Naive B cell (primary cell): ENCODE measurements at regions not wholly inside any gene's neighbourhood (a gene's known extent, or its start where the extent isn't known, plus 50 kb on each side); places are given as distances from the start of the nearest gene placed in this dataset.
"Not testable (repeated sequence)": the region's sequence is repeated elsewhere in the genome, so short reads cannot be mapped to it uniquely, and the experiment has no call there.

Source experiments
- ATAC-seq, 2 donors: fragments of 150-1000 bp; cut with Tn5 transposase; 2 replicates each; pipeline ENCODE4 v1.10.0; 2021; ENCODE audit warnings: low read depth in 2 of 2, mild to moderate bottlenecking in 2 of 2, moderate library complexity in 2 of 2
- DNase-seq: peaks from one replicate; pipeline ENCODE4 v3.0.0; 2022
- H3K27ac Mint-ChIP-seq, 6 donors: one replicate each; pipeline ENCODE4 v1.8.0; 2020 to 2022; ENCODE audit warnings: mild to moderate bottlenecking in 6 of 6, mixed read lengths in 6 of 6, moderate library complexity in 5 of 6, inconsistent platforms in 2 of 6
- H3K27me3 Mint-ChIP-seq, 3 donors: one replicate each; pipeline ENCODE4 v1.8.0; 2021 to 2022; ENCODE audit warnings: mixed read lengths in 3 of 3, mild to moderate bottlenecking in 1 of 3
- H3K36me3 Mint-ChIP-seq, 2 donors: one replicate each; pipeline ENCODE4 v1.8.0; 2020 to 2022; ENCODE audit warnings: mixed read lengths in 2 of 2, inconsistent platforms in 1 of 2, mild to moderate bottlenecking in 1 of 2
- H3K4me1 Mint-ChIP-seq, 3 donors: one replicate each; pipeline ENCODE4 v1.8.0; 2020 to 2022; ENCODE audit warnings: mixed read lengths in 3 of 3, inconsistent platforms in 1 of 3, mild to moderate bottlenecking in 1 of 3, moderate library complexity in 1 of 3
- H3K4me3 Mint-ChIP-seq, 8 donors: one replicate each; pipeline ENCODE4 v1.8.0; 2020 to 2022; ENCODE audit warnings: mild to moderate bottlenecking in 8 of 8, mixed read lengths in 8 of 8, moderate library complexity in 8 of 8, inconsistent platforms in 2 of 8
- H3K9me3 Mint-ChIP-seq, 7 donors: one replicate each; pipeline ENCODE4 v1.8.0; 2020 to 2022; ENCODE audit warnings: mixed read lengths in 7 of 7, mild to moderate bottlenecking in 5 of 7, inconsistent platforms in 2 of 7, moderate library complexity in 1 of 7

- no peaks in the 10 kb centered on the region for H3K36me3 Mint-ChIP-seq
Measured at GRCh38 chr6:2581011-2581410, 169.7 kb downstream of the MYLK4 start.

GRCh38 chr6:2579804-2580570 is 170.7 kb downstream of the MYLK4 start:
- peaks cover 3 to 12% (median 8%) of the 10 kb centered on the region in 7 donors for H3K9me3 Mint-ChIP-seq
- DNase-seq: no peak
- no peaks in the 10 kb centered on the region for H3K4me1 Mint-ChIP-seq
- no peak overlapping the region for H3K4me3 Mint-ChIP-seq
- H3K27me3 Mint-ChIP-seq: peaks cover 21 to 32% (median 30%) of the 10 kb centered on the region in 3 donors
- peaks cover 0 to 9% of the 10 kb centered on the region in 2 donors for H3K36me3 Mint-ChIP-seq
- ATAC-seq: no peak
- H3K27ac Mint-ChIP-seq: no peak overlapping the region

More at GRCh38 chr6:2581011-2581410, 169.7 kb downstream of the MYLK4 start:
- Mint-ChIP-seq H3K27ac (peak overlapping the region in 1 of 6 donors; percentile 5), H3K4me3 (no peak overlapping the region), H3K27me3 (peaks cover 18 to 28% (median 23%) of the 10 kb centered on the region in 3 donors), H3K4me1 (no peaks in the 10 kb centered on the region), H3K9me3 (peaks cover 0 to 10% (median 3%) of the 10 kb centered on the region in 7 donors)
- DNase-seq (no peak), ATAC-seq (no peak)

GRCh38 chr6:2579241-2579761 is 171.4 kb downstream of the MYLK4 start:
- H3K36me3 Mint-ChIP-seq: peaks cover 0 to 12% of the 10 kb centered on the region in 2 donors
- H3K27me3 Mint-ChIP-seq: peaks cover 21 to 39% (median 37%) of the 10 kb centered on the region in 3 donors
- no peak overlapping the region for H3K4me3 Mint-ChIP-seq
- DNase-seq: no peak
- peaks cover 8 to 15% (median 11%) of the 10 kb centered on the region in 7 donors for H3K9me3 Mint-ChIP-seq
- no peak overlapping the region for H3K27ac Mint-ChIP-seq
- ATAC-seq: no peak
- H3K4me1 Mint-ChIP-seq: no peaks in the 10 kb centered on the region

GRCh38 chr6:2578767-2579166 is 172.0 kb downstream of the MYLK4 start:
- H3K9me3 Mint-ChIP-seq: peaks cover 8 to 20% (median 12%) of the 10 kb centered on the region in 7 donors
- peaks cover 0 to 12% of the 10 kb centered on the region in 2 donors for H3K36me3 Mint-ChIP-seq
- no peak overlapping the region for H3K27ac Mint-ChIP-seq
- no peak overlapping the region for H3K4me3 Mint-ChIP-seq
- DNase-seq (no peak), ATAC-seq (no peak)
- H3K27me3 Mint-ChIP-seq: peaks cover 21 to 39% (median 39%) of the 10 kb centered on the region in 3 donors
- no peaks in the 10 kb centered on the region for H3K4me1 Mint-ChIP-seq

GRCh38 chr6:2576499-2576898 is 174.2 kb downstream of the MYLK4 start:
- DNase-seq (no peak), ATAC-seq (no peak)
- Mint-ChIP-seq H3K4me3 (peak overlapping the region in 1 of 8 donors; percentile 69), H3K4me1 (no peaks in the 10 kb centered on the region), H3K27ac (no peak overlapping the region), H3K27me3 (peaks cover 25 to 48% (median 37%) of the 10 kb centered on the region in 3 donors), H3K9me3 (peaks cover 8 to 32% (median 13%) of the 10 kb centered on the region in 7 donors), H3K36me3 (peaks cover 0 to 12% of the 10 kb centered on the region in 2 donors)

- no peak overlapping the region for H3K4me3 Mint-ChIP-seq
- DNase-seq (no peak), ATAC-seq (no peak)
- no peak overlapping the region for H3K27ac Mint-ChIP-seq
- peaks cover 24 to 43% (median 30%) of the 10 kb centered on the region in 3 donors for H3K27me3 Mint-ChIP-seq
- peaks cover 0 to 12% of the 10 kb centered on the region in 2 donors for H3K36me3 Mint-ChIP-seq
- H3K4me1 Mint-ChIP-seq: no peaks in the 10 kb centered on the region
- peaks cover 8 to 38% (median 16%) of the 10 kb centered on the region in 7 donors for H3K9me3 Mint-ChIP-seq
Measured at GRCh38 chr6:2575236-2575635, 175.5 kb downstream of the MYLK4 start.

- not testable (repeated sequence) for ATAC-seq, H3K4me1 Mint-ChIP-seq, DNase-seq, H3K4me3 Mint-ChIP-seq, H3K36me3 Mint-ChIP-seq, H3K27ac Mint-ChIP-seq
- H3K9me3 Mint-ChIP-seq: peaks cover 4 to 36% (median 12%) of the 10 kb centered on the region in 7 donors
- peaks cover 8 to 19% (median 14%) of the 10 kb centered on the region in 3 donors for H3K27me3 Mint-ChIP-seq
Measured at GRCh38 chr6:2569420-2569819, 181.3 kb downstream of the MYLK4 start.

- DNase-seq (no peak), ATAC-seq (no peak)
- H3K27ac Mint-ChIP-seq: no peak overlapping the region
- no peaks in the 10 kb centered on the region for H3K36me3 Mint-ChIP-seq
- H3K9me3 Mint-ChIP-seq: peaks cover 3 to 18% (median 7%) of the 10 kb centered on the region in 7 donors
- H3K4me1 Mint-ChIP-seq: no peaks in the 10 kb centered on the region
- no peak overlapping the region for H3K4me3 Mint-ChIP-seq
- peaks cover under 1 to 24% (median 13%) of the 10 kb centered on the region in 3 donors for H3K27me3 Mint-ChIP-seq
Measured at GRCh38 chr6:2566048-2566447, 184.7 kb downstream of the MYLK4 start.

- no peak for ATAC-seq
Measured at GRCh38 chr6:2565499-2565898, 185.2 kb downstream of the MYLK4 start.

GRCh38 chr6:2563635-2564034 is 187.1 kb downstream of the MYLK4 start:
- H3K36me3 Mint-ChIP-seq: no peaks in the 10 kb centered on the region
- peaks cover 0 to 2% (median 0%) of the 10 kb centered on the region in 7 donors for H3K9me3 Mint-ChIP-seq
- ATAC-seq (no peak), DNase-seq (no peak)
- H3K4me3 Mint-ChIP-seq: no peak overlapping the region
- no peak overlapping the region for H3K27ac Mint-ChIP-seq
- H3K27me3 Mint-ChIP-seq: peaks cover 0 to 36% (median 18%) of the 10 kb centered on the region in 3 donors
- H3K4me1 Mint-ChIP-seq: no peaks in the 10 kb centered on the region

More at GRCh38 chr6:2565499-2565898, 185.2 kb downstream of the MYLK4 start:
- Mint-ChIP-seq H3K9me3 (peaks cover 3 to 14% (median 7%) of the 10 kb centered on the region in 7 donors), H3K36me3 (no peaks in the 10 kb centered on the region), H3K4me3 (no peak overlapping the region), H3K27ac (no peak overlapping the region), H3K27me3 (peaks cover 0 to 28% (median 18%) of the 10 kb centered on the region in 3 donors), H3K4me1 (no peaks in the 10 kb centered on the region)
- no peak for DNase-seq

GRCh38 chr6:2562721-2563451 is 187.8 kb downstream of the MYLK4 start:
- ATAC-seq: no peak
- peaks cover 0 to 41% (median 18%) of the 10 kb centered on the region in 3 donors for H3K27me3 Mint-ChIP-seq

GRCh38 chr6:2560917-2561698 is 189.6 kb downstream of the MYLK4 start:
- DNase-seq (no peak), ATAC-seq (no peak)
- Mint-ChIP-seq H3K4me3 (no peak overlapping the region), H3K27ac (no peak overlapping the region), H3K9me3 (no peaks in the 10 kb centered on the region), H3K4me1 (no peaks in the 10 kb centered on the region), H3K36me3 (no peaks in the 10 kb centered on the region), H3K27me3 (peaks cover 0 to 55% (median 18%) of the 10 kb centered on the region in 3 donors)

More at GRCh38 chr6:2562721-2563451, 187.8 kb downstream of the MYLK4 start:
- H3K36me3 Mint-ChIP-seq: no peaks in the 10 kb centered on the region
- no peak overlapping the region for H3K27ac Mint-ChIP-seq
- H3K4me3 Mint-ChIP-seq: no peak overlapping the region
- H3K9me3 Mint-ChIP-seq: no peaks in the 10 kb centered on the region
- DNase-seq: no peak
- no peaks in the 10 kb centered on the region for H3K4me1 Mint-ChIP-seq
